Right kidney (tissue), 1 donor: ENCODE measurements at regions not wholly inside any gene's neighbourhood (a gene's known extent, or its start where the extent isn't known, plus 50 kb on each side); places are given as distances from the start of the nearest gene placed in this dataset.
"Not testable (repeated sequence)": the region's sequence is repeated elsewhere in the genome, so short reads cannot be mapped to it uniquely, and the experiment has no call there.

Experiments used
- DNase-seq: peaks from one replicate; pipeline ENCODE4 v3.0.0-alpha.2; 2016

DNA sequence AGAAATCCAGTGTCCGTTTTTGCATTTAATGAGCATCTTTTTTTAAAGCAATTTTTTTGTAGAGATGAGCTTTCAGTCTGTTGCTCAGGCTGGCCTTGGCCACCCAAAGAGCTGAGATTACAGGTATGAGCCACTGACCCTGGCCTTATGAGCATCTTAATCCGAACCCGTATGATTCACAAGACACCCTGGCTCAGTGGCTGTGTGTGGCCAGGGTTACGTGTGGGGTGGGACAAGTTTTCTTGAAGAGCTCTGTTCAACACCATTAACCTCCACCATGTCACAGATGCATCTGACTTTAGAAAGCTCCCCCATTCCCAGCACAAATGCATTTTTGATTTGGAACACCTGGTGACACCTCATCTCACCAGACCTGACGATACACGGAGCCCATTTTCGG is 166.5 kb upstream of the PITRM1 start:
- DNase-seq: no peak

DNA sequence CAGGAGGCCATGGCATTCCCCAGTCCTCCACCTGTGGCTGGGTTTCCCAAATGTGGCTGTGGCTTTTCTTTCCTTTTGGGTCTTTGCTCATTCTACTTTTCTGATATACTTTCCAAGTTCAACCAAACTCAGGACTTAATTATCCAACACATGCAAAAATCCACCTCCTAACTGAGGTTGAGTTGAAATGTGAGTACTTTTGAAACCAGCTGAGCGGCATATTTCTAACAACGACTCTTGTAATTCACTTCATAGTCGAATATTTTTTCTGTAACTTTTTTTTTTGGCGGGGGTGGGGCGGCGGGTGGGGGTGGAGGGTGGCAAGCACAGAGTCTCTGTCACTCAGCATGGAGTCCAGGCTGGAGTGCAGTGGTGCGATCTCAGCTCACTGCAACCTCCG is 165.2 kb upstream of the PITRM1 start:
- DNase-seq: no peak

DNA sequence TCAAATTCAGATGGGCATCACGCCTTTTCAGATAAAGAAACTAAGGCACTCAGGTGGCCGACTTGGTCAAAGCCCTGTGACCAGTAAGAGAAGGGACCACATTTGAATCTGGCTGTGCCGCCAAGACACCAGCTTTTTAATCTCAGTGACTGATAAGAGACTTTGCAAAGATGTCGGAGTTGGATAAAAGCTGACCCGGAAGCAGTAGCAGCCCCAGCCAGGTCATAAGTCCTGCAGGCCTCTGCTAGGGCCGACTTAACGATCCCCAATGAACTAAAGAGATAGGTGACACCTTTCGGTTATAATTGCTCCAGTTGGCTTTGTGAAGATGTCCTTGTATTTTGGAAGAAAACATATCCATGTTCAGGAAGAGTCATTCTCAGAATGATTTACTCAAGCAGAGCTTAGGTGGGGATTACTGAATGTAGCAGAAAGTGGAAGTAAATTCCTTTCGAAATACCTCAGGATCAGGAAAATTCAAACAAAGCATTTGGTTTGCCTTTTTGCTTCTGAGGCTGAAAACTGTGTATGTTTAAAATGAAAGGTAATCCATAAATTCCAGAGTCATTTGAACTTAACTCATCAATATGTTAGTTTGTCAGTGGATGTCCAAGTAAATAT is 164.2 kb upstream of the PITRM1 start:
- DNase-seq: no peak

DNA sequence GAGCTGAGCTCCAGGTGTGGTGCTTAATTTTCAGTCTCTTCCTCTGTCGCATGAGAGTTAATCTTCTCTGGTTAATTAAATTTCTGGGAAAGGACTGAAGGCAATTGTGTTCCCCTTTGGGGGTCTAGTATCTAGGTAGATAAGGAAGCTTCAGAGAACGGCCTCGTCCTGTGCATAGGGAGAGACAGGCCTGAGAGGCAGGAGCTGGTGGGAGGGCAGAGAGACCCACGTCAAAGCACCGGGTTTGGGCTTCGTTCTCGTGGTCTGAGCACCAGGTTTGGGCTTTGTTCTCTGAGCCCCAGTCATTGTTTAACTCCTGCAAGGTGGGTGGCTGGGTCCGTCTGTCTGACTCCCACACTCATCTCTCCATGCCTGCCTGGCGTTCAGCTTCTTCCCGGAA is 160.8 kb upstream of the PITRM1 start:
- no peak for DNase-seq

DNA sequence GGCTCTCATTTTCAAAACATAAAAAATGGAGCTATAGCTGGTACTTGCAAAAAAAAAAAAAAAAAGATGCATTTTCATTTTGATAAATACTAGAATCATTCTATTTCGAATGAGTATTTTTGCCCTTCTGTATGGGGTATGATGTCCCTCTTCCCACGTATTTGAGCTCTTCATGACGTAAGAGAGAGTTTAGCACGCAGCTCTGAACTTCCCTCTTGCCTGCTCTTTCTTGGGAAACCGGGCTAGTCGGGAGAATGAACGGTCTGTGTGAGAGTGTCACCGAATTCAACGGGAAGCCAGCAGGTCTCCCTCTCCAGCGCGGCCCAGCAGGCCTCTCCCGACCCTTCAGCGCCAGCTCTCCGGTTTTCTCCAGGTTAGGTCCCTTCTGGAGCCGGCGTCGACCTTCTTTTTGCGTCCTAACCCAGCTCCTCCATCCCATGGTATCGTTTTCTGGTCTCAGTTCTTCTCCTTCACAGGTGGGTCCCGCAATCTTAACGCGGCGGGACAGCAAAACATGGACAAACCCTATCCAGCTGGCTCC is 159.2 kb upstream of the PITRM1 start:
- no peak for DNase-seq

DNA sequence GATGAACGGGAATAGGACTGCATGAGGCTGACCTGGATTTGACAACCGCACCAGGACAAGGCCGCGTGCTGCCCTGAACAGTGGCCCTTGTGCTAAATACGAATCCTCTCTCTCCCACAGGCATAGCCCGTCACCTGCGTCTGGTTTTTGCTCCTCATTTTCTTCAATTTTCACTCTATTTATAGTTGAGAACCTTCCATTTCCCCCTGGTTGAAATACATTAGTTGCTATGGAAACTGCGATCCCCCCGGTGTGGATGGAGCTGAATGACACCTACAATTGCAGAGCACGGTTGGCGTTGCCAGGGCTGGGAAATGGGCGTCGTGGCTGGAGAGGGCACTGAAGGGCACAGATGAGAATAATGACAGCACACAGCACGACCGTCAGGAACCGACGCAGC is 158.6 kb upstream of the PITRM1 start:
- DNase-seq: no peak

DNA sequence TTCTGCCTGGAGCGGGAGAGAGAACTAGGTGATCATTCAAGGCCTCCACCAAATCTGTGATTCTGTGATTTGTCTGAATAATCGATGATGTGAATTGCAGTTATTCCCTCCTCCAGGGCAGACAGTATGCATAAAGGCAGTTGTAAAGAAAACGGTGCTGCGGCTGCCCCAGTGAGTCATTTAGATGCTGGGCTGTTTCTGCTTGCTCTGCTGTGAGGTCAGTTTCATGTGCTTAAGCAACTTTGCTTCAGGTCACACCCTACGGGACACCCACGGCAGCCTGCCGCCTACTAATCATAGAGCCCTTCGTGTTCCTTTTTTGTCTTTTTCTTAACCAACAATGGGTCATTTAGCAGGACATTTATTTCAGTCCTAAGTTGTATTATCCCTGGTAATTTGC is 158.1 kb upstream of the PITRM1 start:
- DNase-seq: no peak

DNA sequence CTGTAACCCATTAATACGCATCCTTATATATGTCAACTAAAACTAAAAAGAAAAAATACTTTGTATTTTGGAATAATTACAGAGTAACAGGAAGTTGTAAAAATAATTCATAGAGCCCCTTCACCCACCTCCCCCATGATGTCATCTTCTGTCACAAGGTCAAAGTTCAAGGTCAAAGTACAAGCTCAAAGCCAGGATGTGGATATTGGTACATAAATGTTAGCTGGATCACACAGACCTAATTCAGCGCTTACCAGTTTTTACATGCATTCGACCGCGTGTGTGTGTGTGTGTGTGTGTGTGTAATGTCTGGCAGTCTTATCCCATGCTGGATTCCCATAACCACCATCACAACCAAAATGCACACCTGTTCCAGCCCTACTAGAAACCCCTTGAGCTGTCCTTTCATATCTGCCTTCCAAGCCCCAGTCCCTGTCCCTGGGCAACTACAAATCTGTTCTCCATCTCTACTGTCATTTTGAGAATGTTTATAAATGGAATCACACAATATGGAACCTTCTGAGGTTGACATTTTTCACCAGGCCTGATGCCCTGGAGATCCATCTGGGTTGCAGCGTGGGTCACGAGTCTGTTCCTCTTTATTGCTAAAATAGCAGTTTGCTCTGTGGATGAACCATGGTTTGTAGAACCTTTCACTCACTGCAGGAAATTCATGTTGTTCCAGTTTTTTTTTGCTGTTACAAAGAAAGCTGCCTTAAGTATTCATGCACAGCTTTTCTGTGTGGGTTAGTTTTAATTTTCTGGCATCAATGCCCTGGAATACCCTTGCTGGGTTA is 153.6 kb upstream of the PITRM1 start:
- DNase-seq: no peak

DNA sequence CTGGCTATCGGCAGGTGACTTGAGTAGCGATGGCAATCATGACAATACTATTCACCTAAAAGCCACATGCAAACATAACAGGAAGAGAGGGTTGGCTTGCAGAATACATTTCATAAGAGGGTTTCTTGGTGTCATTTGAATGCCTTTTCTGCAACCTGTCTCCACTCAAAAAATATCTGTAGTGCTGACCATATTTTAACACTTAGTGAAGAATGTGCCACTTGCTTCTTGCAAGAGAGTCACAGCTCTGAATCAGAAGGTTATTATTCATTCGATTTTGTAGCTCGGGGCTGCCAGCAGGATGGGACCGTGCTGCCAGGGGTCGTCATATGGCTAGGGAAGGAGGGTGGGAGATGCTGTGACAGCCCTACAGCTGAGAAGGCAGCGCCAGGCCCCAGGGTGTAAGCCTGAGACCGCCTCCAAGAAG is 152.0 kb upstream of the PITRM1 start:
- DNase-seq: no peak

DNA sequence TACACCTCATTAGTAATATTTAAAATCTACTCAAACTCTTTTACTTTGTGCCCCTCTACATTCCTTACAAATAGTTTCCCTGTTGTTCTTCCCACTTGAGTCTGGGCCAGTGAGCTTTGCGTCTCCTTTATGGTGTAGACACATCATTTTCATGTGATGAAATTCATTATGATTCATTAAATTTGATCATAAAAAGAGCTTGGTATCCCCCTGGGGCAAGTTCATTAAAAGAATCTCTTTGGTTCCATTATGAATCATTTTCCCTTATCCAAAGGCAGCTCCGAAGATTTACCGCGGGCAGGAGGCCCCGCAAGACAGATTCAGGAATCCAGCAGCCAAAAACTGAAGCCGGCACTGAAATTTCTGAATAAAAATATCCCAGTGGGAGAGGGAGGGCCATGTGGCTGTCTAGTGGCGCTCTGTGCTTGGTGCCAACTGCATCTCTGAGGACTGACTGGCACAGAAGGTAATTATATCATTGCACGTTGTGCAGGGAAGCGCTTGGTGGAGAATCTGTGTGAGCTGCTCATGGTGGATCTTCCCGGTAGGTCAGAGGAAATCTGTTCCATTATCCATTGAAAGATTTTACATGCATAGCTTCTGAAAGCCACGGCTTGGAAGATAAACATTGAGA is 151.4 kb upstream of the PITRM1 start:
- no peak for DNase-seq

DNA sequence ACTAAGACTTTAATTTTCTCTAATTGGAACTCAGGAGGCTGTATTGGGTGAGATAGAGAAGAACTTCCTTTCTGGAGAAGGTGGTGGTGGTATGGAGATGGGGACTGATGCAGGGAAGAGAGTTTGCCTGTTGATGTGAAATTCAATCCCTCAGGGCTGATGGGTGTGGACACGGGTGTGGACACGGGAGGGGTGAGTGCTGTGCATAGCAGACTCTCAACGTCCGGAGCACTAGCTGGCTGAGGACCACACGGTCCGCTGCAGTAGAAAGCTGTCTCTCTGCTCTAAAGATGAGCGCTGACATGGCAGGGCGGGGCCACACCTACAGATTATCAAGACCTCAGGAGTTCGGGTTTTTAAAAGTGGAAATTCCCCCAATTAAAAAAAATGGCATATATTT is 148.5 kb upstream of the PITRM1 start:
- DNase-seq: no peak

DNA sequence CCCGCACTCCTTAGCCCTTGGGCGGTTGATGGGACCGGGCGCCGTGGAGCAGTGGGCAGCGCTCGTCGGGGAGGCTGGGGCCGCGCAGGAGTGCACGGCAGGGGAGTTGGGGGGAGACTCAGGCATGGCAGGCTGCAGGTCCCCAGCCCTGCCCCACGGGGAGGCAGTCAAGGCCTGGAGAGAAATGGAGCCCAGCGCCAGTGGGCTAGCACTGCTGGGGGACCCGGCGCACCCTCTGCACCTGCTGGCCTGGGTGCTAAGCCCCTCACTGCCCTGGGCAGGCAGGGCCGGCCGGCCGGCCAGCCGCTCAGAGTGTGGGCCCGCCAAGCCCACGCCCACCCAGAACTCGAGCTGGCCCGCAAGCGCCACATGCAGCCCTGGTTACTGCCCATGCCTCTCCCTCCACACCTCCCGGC is 147.2 kb upstream of the PITRM1 start:
- no peak for DNase-seq

DNA sequence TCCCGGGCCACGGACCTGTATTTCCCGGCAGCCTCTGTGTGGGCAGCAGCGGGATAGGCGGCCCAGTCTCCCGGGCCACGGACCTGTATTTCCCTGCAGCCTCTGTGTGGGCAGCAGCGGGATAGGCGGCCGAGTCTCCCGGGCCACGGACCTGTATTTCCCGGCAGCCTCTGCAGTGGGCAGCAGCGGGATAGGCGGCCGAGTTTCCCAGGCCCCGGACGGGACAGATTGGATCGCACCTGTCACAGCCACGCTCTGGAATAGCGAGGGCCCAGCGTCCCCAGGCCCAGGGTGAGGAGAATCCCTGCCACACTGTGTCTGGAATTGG is 145.9 kb upstream of the PITRM1 start:
- not testable (repeated sequence) for DNase-seq

DNA sequence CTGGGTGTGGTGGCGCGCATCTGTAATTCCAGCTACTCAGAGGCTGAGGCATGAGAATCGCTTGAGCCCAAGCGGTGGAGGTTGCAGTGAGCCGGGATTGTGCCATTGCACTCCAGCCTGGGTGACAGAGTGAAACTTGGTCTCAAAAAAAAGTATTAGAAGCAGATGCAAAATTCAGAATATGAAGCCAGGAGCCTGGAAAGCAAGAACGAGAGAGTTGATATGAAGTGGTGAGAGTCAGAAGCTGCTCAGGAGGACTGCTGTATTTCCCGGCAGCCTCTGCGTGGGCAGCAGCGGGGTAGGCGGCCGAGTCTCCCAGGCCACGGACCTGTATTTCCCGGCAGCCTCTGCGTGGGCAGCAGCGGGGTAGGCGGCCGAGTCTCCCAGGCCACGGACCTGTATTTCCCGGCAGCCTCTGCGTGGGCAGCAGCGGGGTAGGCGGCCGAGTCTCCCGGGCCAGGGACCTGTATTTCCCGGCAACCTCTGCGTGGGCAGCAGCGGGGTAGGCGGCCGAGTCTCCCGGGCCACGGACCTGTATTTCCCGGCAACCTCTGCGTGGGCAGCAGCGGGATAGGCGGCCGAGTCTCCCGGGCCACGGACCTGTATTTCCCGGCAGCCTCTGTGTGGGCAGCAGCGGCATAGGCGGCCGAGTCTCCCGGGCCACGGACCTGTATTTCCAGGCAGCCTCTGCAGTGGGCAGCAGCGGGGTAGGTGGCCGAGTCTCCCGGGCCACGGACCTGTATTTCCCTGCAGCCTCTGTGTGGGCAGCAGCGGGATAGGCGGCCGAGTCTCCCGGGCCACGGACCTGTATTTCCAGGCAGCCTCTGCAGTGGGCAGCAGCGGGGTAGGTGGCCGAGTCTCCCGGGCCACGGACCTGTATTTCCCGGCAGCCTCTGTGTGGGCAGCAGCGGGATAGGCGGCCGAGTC is 145.2 kb upstream of the PITRM1 start:
- not testable (repeated sequence) for DNase-seq

DNA sequence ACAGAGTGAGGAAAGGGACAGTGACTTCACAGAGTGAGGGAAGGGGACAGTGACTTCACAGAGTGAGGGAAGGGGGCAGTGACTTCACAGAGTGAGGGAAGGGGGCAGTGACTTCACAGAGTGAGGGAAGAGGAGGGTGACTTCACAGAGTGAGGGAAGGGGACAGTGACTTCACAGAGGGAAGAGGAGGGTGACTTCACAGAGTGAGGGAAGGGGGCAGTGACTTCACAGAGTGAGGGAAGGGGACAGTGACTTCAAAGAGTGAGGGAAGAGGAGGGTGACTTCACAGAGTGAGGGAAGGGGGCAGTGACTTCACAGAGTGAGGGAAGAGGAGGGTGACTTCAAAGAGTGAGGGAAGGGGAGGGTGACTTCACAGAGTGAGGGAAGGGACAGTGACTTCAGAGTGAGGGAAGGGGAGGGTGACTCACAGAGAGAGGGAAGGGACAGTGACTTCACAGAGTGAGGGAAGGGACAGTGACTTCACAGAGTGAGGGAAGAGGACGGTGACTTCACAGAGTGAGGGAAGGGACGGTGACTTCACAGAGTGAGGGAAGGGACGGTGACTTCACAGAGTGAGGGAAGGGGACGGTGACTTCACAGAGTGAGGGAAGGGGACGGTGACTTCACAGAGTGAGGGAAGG is 142.0 kb upstream of the PITRM1 start:
- DNase-seq: not testable (repeated sequence)

DNA sequence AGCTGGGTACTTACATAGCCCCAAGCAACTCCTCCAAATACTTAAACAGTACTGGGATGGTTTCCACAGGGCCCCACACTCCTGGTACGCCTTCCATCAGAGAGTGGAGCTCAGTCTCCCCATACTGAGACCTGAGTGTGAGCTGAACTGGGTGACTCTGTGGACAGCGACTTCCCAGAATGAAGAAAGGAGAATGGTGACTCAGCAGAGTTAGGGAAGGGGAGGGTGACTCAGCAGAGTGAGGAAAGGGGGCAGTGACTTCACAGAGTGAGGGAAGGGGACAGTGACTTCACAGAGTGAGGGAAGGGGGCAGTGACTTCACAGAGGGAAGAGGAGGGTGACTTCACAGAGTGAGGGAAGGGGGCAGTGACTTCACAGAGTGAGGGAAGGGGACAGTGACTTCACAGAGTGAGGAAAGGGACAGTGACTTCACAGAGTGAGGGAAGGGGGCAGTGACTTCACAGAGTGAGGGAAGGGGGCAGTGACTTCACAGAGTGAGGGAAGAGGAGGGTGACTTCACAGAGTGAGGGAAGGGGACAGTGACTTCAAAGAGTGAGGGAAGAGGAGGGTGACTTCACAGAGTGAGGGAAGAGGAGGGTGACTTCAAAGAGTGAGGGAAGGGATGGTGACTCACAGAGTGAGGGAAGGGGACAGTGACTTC is 141.3 kb upstream of the PITRM1 start:
- DNase-seq: not testable (repeated sequence)

DNA sequence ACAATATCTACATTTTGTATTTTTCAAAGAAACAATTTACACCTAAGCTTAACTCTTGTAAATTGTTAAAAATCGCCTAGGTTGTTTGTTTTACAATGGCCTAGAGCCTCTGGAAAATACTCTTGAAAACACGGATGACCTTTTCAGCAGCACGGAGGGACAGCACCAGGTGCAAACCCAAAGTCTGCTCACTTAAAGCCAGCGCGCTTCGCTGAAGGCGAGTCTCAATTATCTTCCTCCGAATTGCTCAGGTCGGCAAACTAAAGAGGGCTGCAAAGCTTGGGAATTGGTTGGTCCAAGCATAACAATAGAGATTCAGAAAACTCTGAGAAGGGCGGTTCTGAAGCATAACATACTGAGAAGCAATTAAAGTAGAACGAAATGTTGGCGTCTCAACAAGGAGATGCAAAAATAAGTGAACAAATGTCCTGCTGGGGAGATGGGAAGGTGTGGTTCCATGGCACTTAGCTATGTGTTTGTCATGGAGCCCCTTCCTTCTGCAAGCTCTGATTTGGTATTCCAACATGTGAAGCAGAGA is 139.9 kb upstream of the PITRM1 start:
- no peak for DNase-seq

DNA sequence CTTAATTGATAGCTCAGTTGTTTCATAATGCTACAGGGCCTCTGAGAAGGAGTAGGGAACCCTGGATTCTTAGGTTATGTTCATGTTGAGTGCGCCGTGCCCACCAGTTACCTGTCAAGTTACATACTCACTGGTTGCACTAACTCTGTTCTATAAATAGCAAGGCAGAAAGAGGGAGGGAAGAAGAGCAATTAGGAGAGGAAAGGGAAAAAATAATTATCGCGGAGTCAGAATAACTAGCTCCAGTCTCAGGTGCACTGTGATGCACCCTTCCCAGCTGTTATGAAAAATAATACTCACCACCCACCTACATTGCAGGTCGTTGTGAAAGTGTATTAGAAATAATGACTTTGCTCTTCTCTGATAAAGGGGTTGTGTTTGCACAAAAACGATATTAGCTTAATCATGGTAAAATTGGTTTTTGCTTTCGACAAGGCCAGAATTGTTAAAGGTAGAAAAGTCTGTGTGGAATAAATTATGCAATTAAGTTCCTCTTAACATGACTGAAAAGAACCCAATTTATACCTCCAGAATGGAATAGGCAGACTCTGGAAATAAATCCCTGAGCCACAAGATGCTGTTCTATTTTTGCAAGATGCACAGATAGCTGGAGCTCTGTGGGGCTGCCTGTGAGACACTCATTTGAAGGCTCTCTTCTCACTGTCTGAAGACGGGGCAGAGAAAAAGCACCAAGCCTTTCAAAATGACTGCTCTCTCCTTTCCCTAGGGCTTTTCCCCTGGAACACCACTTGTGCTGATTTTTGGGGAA is 137.6 kb upstream of the PITRM1 start:
- DNase-seq: no peak

DNA sequence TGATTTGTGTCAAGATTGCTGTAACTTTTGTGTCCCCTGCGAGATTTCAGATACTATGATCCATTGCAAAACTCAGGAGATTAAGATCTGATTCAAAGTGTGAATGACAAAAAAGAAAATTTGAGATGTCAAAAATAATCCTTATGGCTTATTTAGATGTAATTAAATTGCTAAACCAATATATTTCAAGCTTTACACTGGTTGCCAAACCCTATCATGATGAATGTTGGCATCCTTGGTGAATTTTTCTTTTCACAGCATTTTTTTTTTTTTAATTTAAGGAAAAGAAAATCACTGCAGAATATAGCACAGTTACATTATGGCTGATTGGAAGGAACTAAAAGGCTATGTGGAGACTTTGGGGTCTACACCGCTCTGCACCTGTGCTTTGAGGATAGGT is 133.5 kb upstream of the PITRM1 start:
- no peak for DNase-seq

DNA sequence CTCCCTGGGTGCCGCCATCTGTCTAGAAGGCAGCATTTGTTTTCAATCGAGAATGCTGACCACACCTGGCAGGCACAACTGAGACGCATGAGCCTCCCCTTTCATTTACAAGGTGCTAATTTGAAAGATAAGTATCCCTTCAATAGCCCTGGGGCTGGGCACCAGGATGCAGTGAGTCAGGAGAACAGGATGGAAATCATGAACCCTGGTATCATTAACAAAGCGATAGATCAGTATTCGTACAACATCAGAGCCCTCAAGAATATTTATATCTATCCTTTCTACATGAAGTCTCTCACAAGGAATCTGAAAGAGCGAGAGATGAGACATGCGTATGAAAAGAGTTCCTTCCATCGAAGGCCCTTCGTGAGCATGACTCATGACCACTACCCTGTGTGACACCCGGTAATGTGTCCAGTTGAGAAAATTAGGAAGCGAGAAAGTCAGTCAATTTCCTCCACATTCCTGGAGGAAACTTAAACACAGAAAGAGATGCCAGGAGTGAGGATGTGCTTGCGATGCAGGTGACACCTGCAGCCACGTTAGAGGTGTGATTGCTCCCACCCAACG is 123.1 kb upstream of the PITRM1 start:
- no peak for DNase-seq
